Lower leg skin (tissue), 4 donors: ENCODE measurements at regions not wholly inside any gene's neighbourhood (a gene's known extent, or its start where the extent isn't known, plus 50 kb on each side); places are given as distances from the start of the nearest gene placed in this dataset.
"Not testable (repeated sequence)": the region's sequence is repeated elsewhere in the genome, so short reads cannot be mapped to it uniquely, and the experiment has no call there.

Experiments used
- DNase-seq, 2 donors: peaks; one replicate each; pipeline ENCODE4 v3.0.0-alpha.2; 2019; ENCODE audit warnings: low spot score in 2 of 2
- H3K4me3 ChIP-seq: fragments of 200-600 bp; sonication (generic); 2 replicates; pipeline ENCODE4 v1.5.1; 2017; ENCODE audit warnings: mild to moderate bottlenecking, low read depth; ENCODE audit not compliant: poor library complexity, severe bottlenecking
- POLR2A ChIP-seq, 2 donors: fragments of 450-650 bp; IDR thresholded peaks; one replicate each; pipeline ENCODE4 v1.6.1; 2016 to 2017; ENCODE audit warnings: antibody characterized with exemption in 2 of 2, mild to moderate bottlenecking in 1 of 2, moderate library complexity in 1 of 2
- WGBS, 2 donors: methylation state at CpG; one replicate each; pipeline ENCODE4 v1.1.5; 2018; 5-methylcytosine and 5-hydroxymethylcytosine counted together
- intact Hi-C: fragments of 100-400 bp; cut with DNase I; formaldehyde crosslinking; loops from one replicate; pipeline ENCODE4 v1.15.0; 2023; ENCODE audit warnings: low total_unique reads
- TF ChIP-seq, protein P1 (sequence below), 3 donors: fragments of 450-650 bp; IDR thresholded peaks; one replicate each; pipeline ENCODE4 v1.5.1; 2016; ENCODE audit warnings: antibody characterized with exemption in 3 of 3, mild to moderate bottlenecking in 3 of 3, moderate library complexity in 2 of 3

DNA sequence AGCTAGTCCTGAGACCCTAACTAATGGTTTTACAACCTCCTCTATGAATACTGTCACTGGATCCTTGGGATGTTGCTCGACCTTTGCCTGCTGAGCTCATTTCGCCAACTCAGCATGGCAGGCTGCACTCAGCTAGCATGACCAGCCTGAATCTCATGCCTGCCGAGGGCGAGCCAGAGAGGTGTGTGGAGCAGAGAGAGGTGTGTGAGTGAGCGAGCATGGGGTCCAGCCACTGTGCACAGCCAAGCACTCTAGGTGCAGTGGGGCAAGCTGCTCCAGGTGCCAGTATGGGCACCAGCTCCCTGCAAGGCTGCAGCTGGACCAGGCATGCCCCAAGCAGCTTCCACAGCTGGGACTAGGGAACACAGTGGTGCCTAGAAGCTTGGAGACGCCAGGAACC, 410.9 kb downstream of the PCDH10 start:
- intact Hi-C loops, result no loop called here
- TF ChIP-seq, protein P1, sequence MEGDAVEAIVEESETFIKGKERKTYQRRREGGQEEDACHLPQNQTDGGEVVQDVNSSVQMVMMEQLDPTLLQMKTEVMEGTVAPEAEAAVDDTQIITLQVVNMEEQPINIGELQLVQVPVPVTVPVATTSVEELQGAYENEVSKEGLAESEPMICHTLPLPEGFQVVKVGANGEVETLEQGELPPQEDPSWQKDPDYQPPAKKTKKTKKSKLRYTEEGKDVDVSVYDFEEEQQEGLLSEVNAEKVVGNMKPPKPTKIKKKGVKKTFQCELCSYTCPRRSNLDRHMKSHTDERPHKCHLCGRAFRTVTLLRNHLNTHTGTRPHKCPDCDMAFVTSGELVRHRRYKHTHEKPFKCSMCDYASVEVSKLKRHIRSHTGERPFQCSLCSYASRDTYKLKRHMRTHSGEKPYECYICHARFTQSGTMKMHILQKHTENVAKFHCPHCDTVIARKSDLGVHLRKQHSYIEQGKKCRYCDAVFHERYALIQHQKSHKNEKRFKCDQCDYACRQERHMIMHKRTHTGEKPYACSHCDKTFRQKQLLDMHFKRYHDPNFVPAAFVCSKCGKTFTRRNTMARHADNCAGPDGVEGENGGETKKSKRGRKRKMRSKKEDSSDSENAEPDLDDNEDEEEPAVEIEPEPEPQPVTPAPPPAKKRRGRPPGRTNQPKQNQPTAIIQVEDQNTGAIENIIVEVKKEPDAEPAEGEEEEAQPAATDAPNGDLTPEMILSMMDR (IDR thresholded peaks at IDR 0.05), result no peak
- TF ChIP-seq POLR2A (IDR thresholded peaks at IDR 0.05), result no peak
- WGBS, 2 donors, result 71 to 81% methylated on average over 6 of the region's 6 CpGs
- no peak for DNase-seq
- no peak overlapping the region for H3K4me3 ChIP-seq

DNA sequence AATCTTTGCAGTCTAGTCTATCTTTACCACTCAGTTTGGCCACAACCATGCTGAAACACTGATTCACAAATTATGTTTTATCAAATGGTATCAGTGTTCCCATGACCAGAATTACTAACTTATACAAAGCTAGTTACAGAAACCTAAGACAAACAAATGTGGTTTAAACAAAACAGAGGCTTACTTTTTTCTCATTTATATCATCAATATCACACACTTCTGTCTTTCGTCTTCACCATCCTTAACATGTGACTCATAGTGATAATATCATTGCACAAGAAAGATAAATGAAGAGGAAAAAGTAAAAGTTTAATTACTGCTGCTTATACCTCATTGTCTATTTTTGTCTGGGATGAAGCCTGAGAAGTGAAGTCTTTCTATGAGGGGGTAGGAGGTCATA, 406.6 kb downstream of the PCDH10 start:
- whole genome bisulfite sequencing, 2 donors, result 70 to 76% methylated on average over 1 of the region's 1 CpG
- DNase-seq, result no peak

DNA sequence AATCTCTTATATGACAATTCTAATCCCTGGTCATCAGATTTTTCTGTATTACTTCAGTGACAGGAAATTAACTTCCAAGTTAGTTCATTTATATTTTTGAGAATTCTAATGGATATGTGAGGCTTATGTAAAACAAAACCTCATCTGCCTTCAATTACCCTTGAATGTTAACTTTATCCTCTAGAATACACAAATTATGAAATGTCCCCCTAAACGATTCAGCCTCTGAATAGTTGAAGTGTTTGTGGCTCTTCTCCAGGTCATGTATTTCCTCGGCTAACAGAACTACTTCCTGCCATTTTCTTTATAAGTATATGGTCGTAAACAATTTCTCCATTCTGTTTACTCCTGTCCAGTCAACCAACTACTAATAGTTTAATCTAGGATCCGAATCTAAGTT, 401.3 kb downstream of the PCDH10 start:
- DNase-seq, result no peak
- no peak for TF ChIP-seq POLR2A (IDR thresholded peaks at IDR 0.05)
- TF ChIP-seq, protein P1 (IDR thresholded peaks at IDR 0.05), result no peak
- 55 to 58% methylated on average over 4 of the region's 4 CpGs for WGBS, 2 donors
- H3K4me3 ChIP-seq, result no peak overlapping the region
- intact Hi-C loops, result no loop called here

More for the DNA sequence above, 406.6 kb downstream of the PCDH10 start:
- intact Hi-C loops, result no loop called here
- TF ChIP-seq, protein P1 (IDR thresholded peaks at IDR 0.05), result no peak
- no peak for TF ChIP-seq POLR2A (IDR thresholded peaks at IDR 0.05)
- no peak overlapping the region for H3K4me3 ChIP-seq

DNA sequence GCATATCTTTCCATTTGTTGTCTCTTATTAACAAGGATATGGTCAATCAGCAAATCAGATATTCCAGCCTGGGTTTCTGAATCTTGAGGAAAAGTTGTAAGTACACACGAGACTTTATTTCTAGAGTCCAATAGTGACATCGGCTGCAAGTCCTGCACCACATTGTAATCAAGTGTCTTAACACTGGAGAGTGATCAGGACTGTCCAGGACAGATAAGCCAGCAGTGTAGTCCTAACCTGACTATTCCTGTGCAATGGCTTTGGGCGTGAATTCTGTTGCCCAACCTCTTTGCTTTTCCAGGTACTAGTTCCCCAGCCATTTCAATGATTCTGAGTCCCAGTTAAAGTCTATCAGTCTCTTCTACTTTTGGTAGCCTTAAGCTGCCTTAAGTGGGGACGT, 395.0 kb downstream of the PCDH10 start:
- WGBS, 2 donors, result 84 to 86% methylated on average over 4 of the region's 4 CpGs
- no peak overlapping the region for H3K4me3 ChIP-seq
- DNase-seq, result no peak
- TF ChIP-seq, protein P1 (IDR thresholded peaks at IDR 0.05), result no peak
- TF ChIP-seq POLR2A (IDR thresholded peaks at IDR 0.05), result no peak
- intact Hi-C loops, result no loop called here

DNA sequence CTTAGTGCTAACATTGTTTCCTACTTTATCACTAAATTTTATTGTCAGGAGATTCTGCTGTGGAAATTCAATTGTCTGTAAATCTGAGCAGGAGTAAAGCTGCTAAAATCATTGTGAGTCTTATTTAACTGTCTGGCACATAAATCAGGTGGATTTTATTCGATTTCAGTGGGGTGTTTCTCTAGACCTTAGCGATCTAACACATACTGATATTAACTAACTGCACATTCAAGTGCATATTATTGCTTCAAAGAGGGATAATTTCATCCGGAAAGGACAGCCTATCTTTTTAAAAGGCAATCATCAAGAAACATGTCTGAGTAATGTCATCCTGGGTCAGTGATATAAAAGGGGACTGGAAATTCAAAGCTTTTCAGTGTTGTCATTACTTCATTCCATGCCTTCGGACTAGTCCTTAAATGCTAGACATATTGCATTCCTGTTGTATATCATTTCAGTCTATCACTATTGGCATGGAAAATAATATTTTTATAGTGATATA, 388.7 kb downstream of the PCDH10 start:
- no peak overlapping the region for H3K4me3 ChIP-seq
- TF ChIP-seq, protein P1 (IDR thresholded peaks at IDR 0.05), result no peak
- TF ChIP-seq POLR2A (IDR thresholded peaks at IDR 0.05), result no peak
- 69 to 76% methylated on average over 4 of the region's 4 CpGs for WGBS, 2 donors
- DNase-seq, result no peak
- intact Hi-C loops, result no loop called here

DNA sequence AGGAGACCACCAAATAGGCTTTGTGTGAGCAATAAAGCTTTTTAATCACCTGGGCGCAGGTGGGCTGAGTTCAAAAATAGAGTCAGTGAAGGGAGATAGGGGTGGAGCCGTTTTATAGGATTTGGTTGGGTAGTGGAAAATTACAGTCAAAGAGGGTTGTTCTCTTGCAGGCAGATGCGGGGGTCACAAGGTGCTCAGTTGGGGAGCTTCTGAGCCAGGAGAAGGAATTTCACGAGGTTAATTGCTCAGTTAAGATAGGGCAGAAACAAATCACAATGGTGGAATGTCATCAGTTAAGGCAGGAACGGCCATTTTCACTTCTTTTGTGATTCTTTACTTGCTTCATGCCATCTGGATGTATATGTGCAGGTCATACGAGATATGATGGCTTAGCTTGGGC, 385.1 kb downstream of the PCDH10 start:
- intact Hi-C loops, H3K4me3 ChIP-seq, DNase-seq: not testable (repeated sequence)
- 72 to 76% methylated on average over 6 of the region's 6 CpGs for WGBS, 2 donors
